Spleen (tissue), 11 donors: ENCODE measurements at regions not wholly inside any gene's neighbourhood (a gene's known extent, or its start where the extent isn't known, plus 50 kb on each side); places are given as distances from the start of the nearest gene placed in this dataset.

ENCODE experiments used
- DNase-seq: peaks from one replicate; pipeline ENCODE4 v3.0.0-alpha.2; 2020
- H3K27ac ChIP-seq, 8 donors: fragments of 200-600 bp; sonication (generic) in 7 of 8; 1 replicate in 4 of 8; 2 replicates in 4 of 8; pipeline versions ENCODE4 v1.5.0 to v1.8.0; 2016 to 2021; ENCODE audit warnings: inconsistent platforms in 4 of 8, mild to moderate bottlenecking in 4 of 8, moderate library complexity in 1 of 8
- H3K27me3 ChIP-seq, 7 donors: fragments of 200-600 bp; sonication (generic) in 6 of 7; replicated peaks in 1 of 7; 1 replicate in 4 of 7; 2 replicates in 3 of 7; pipeline versions ENCODE4 v1.5.0 to v1.8.0; 2016 to 2021; ENCODE audit warnings: inconsistent platforms in 3 of 7, mild to moderate bottlenecking in 1 of 7
- H3K36me3 ChIP-seq, 6 donors: fragments of 200-600 bp; sonication (generic) in 5 of 6; 1 replicate in 4 of 6; 2 replicates in 2 of 6; pipeline versions ENCODE4 v1.5.0 to v1.8.0; 2016 to 2021; ENCODE audit warnings: inconsistent platforms in 2 of 6
- H3K4me1 ChIP-seq, 6 donors: fragments of 200-600 bp; sonication (generic) in 5 of 6; 1 replicate in 3 of 6; 2 replicates in 3 of 6; pipeline versions ENCODE4 v1.5.0 to v1.8.0; 2016 to 2021; ENCODE audit warnings: inconsistent platforms in 3 of 6
- H3K4me3 ChIP-seq, 8 donors: fragments of 200-600 bp; sonication (generic) in 7 of 8; 1 replicate in 4 of 8; 2 replicates in 4 of 8; pipeline versions ENCODE4 v1.5.0 to v1.8.0; 2016 to 2021; ENCODE audit warnings: inconsistent platforms in 4 of 8, mild to moderate bottlenecking in 4 of 8, moderate library complexity in 2 of 8
- H3K9me3 ChIP-seq, 8 donors: fragments of 200-600 bp; sonication (generic) in 7 of 8; 1 replicate in 4 of 8; 2 replicates in 4 of 8; pipeline versions ENCODE4 v1.5.0 to v1.8.0; 2016 to 2021; ENCODE audit warnings: inconsistent platforms in 4 of 8
- POLR2A ChIP-seq, 3 donors: fragments of 450-650 bp; IDR thresholded peaks; one replicate each; pipeline ENCODE4 v1.5.1; 2017; ENCODE audit warnings: antibody characterized with exemption in 3 of 3, mild to moderate bottlenecking in 1 of 3
- POLR2AphosphoS5 ChIP-seq, 3 donors: sonication (generic); formaldehyde crosslinking; IDR thresholded peaks; one replicate each; pipeline ENCODE4 v1.5.1; 2017; ENCODE audit warnings: antibody characterized with exemption in 3 of 3
- WGBS, 5 donors: extraction: QIAGEN DNeasy Blood & Tissue Kit in 3 of 5; methylation state at CpG; one replicate each; pipeline versions ENCODE4 v1.1.5 to v1.1.7; 2013 to 2018; 5-methylcytosine and 5-hydroxymethylcytosine counted together
- intact Hi-C: fragments of 100-400 bp; cut with DNase I; formaldehyde crosslinking; loops from one replicate; pipeline ENCODE4 v1.15.0; 2023; ENCODE audit warnings: low total_unique reads
- TF ChIP-seq, protein P1 (sequence below), 11 experiments: fragments of 200-600 bp in 7 of 11; fragments of 450-650 bp in 4 of 11; sonication (generic) in 4 of 11; IDR thresholded peaks in 8 of 11; conservative IDR thresholded peaks in 3 of 11; 1 replicate in 7 of 11; 2 replicates in 4 of 11; pipeline versions ENCODE4 v1.4.0 to v1.8.0; 2016 to 2021; ENCODE audit warnings: antibody characterized with exemption in 11 of 11, inconsistent platforms in 4 of 11, mild to moderate bottlenecking in 1 of 11
- donor health status: healthy with polysubstance abuse.
- donor health status: DM: no; HTN: no; CAD: no; lungs with moderate emphysema.
- donor health status: DM: no; HTN: no; CAD: no.
- donor health status: Bipolar disorder and iron deficiency.
- donor health status: healthy.
- donor health status: DM: no; HTN: no; CAD: no.
- donor health status: DM: yes; HTN: yes; CAD: no.

DNA sequence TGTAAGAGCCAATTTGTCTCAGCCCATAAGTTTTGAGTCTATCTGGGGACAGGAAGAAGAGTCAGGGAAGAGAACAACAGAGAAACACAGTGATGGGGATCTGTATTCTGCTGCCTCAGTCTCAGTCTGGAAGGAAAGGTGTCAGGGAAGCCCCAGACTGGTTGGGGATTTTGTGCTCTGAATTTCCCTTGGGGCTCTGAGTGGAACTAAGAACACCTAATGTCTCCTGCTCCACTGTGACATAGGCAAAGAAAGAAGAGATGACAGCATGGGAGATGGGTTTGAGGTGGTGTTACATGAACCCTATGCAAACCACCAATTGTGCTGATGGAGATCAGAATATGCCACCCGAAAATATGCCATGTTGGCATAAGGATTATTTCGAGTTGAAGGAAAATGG lies 139.5 kb upstream of the MYLIP start:
- no peaks in the 10 kb centered on the region for H3K27me3 ChIP-seq
- 69 to 98% (median 87%) methylated on average over 2 of the region's 2 CpGs for WGBS, 5 donors

DNA sequence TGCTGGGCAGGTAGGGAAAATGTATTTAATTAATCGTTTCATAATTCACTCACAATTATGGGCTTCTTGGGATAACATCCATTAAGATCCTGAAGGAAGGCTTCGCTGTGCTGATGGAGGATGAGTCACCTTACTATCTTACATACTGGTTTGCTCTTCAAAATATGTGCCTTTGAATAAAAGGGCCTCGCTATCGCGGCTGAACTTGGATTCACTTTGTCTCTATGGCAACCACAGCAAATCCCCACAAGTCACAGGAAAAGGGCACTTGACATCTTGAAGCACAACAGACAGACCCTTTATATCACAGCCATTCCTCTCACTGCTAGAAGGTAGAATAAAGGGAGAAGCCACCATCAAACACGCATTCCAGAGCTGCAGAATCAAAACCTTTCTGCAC lies 141.3 kb upstream of the MYLIP start:
- no peaks in the 10 kb centered on the region for H3K36me3 ChIP-seq
- no peak for DNase-seq
- no peaks in the 10 kb centered on the region for H3K9me3 ChIP-seq
- H3K27me3 ChIP-seq, result no peaks in the 10 kb centered on the region
- intact Hi-C loops, result no loop called here
- 49 to 59% (median 53%) methylated on average over 6 of the region's 6 CpGs for WGBS, 5 donors
- peaks cover 0 to 8% (median 3%) of the 10 kb centered on the region in 6 donors for H3K4me1 ChIP-seq
- no peak overlapping the region for H3K4me3 ChIP-seq
- H3K27ac ChIP-seq, result no peak overlapping the region
- no peak for TF ChIP-seq POLR2A (IDR thresholded peaks at IDR 0.05)
- TF ChIP-seq, protein P1, sequence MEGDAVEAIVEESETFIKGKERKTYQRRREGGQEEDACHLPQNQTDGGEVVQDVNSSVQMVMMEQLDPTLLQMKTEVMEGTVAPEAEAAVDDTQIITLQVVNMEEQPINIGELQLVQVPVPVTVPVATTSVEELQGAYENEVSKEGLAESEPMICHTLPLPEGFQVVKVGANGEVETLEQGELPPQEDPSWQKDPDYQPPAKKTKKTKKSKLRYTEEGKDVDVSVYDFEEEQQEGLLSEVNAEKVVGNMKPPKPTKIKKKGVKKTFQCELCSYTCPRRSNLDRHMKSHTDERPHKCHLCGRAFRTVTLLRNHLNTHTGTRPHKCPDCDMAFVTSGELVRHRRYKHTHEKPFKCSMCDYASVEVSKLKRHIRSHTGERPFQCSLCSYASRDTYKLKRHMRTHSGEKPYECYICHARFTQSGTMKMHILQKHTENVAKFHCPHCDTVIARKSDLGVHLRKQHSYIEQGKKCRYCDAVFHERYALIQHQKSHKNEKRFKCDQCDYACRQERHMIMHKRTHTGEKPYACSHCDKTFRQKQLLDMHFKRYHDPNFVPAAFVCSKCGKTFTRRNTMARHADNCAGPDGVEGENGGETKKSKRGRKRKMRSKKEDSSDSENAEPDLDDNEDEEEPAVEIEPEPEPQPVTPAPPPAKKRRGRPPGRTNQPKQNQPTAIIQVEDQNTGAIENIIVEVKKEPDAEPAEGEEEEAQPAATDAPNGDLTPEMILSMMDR (IDR thresholded peaks at IDR 0.05 in 8 of 11, conservative IDR thresholded peaks at IDR 0.05 in 3 of 11), result no peak
- TF ChIP-seq POLR2AphosphoS5 (IDR thresholded peaks at IDR 0.05), result no peak

More for the DNA sequence above, 139.5 kb upstream of the MYLIP start:
- Histone ChIP-seq H3K4me3 (no peak overlapping the region), H3K9me3 (no peaks in the 10 kb centered on the region), H3K27ac (no peak overlapping the region), H3K36me3 (no peaks in the 10 kb centered on the region), H3K4me1 (peaks cover 0 to 16% (median 4%) of the 10 kb centered on the region in 6 donors)
- DNase-seq, result no peak
- TF ChIP-seq POLR2AphosphoS5 (IDR thresholded peaks at IDR 0.05) (no peak), POLR2A (IDR thresholded peaks at IDR 0.05) (no peak)
- TF ChIP-seq, protein P1 (IDR thresholded peaks at IDR 0.05 in 8 of 11, conservative IDR thresholded peaks at IDR 0.05 in 3 of 11), result no peak
- intact Hi-C loops, result no loop called here

DNA sequence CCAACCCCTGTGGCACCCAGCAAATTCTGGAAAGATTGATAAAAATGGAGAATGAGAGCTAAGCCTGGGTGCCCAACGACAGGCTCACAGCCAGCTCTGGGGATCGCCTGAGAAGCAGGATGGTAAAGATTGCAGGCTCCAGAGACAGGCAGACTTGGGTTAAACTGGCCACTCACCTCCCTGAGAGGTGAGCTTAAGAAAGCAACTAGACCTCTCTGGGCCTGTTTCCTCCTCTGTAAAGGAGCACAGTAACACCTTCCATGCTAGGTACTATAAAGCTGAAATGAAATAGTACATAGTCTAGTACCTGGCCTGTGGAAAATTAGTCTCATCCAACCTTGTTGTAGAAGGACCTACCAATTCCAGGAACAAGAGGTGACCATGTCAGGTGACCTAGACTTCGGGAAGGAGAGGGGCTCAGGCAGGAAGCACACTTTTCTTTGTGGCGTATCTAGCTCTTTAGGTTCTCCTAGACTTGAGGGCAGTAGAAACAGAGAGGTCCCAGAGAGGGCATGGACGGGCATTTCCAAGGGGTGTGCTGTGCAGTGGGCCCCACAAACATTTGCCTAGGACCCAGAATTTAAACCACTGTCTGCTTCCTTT lies 142.8 kb upstream of the MYLIP start:
- H3K27ac ChIP-seq, result no peak overlapping the region
- WGBS, 5 donors, result 65 to 76% (median 72%) methylated on average over 5 of the region's 5 CpGs

DNA sequence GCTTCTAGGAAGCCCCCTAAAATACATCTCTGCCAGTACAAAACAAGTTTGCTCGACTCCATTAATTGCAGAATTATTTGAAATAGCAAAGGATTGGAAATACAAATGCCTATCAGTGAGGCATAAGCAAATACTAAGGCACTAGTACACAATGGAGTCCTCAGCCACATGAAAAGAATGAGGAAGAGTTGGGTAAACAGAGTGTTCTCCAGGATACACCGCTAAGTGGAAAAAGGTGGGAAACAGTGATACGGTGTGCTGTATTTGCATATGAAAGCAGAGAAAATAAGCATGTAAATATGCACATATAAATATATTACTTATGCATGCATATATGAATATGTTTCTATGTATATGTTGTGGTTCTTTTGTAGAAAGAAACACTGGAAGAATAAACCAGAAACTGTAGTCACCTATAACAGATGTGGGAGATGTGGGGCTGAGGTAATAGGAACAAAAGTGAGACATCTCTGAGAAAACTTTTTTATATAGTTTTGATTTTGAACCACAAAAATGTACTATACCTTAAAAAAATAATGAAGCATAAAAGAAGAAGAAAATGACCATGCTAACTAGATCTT lies 143.4 kb upstream of the MYLIP start:
- no peak for DNase-seq
- intact Hi-C loops, result no loop called here
- 90 to 98% (median 94%) methylated on average over 3 of the region's 3 CpGs for WGBS, 5 donors
- Histone ChIP-seq H3K36me3 (no peaks in the 10 kb centered on the region), H3K9me3 (no peaks in the 10 kb centered on the region), H3K4me3 (no peak overlapping the region), H3K27ac (no peak overlapping the region), H3K4me1 (peaks cover 0 to 8% (median 3%) of the 10 kb centered on the region in 6 donors), H3K27me3 (no peaks in the 10 kb centered on the region)
- TF ChIP-seq, protein P1 (IDR thresholded peaks at IDR 0.05 in 8 of 11, conservative IDR thresholded peaks at IDR 0.05 in 3 of 11), result no peak
- TF ChIP-seq POLR2A (IDR thresholded peaks at IDR 0.05) (no peak), POLR2AphosphoS5 (IDR thresholded peaks at IDR 0.05) (no peak)

More for the DNA sequence above, 142.8 kb upstream of the MYLIP start:
- TF ChIP-seq POLR2AphosphoS5 (IDR thresholded peaks at IDR 0.05), result no peak
- TF ChIP-seq, protein P1 (IDR thresholded peaks at IDR 0.05 in 8 of 11, conservative IDR thresholded peaks at IDR 0.05 in 3 of 11), result no peak
- no peak for TF ChIP-seq POLR2A (IDR thresholded peaks at IDR 0.05)
- no peak for DNase-seq
- intact Hi-C loops, result no loop called here
- Histone ChIP-seq H3K27me3 (no peaks in the 10 kb centered on the region), H3K4me1 (peaks cover 0 to 8% (median 3%) of the 10 kb centered on the region in 6 donors), H3K36me3 (no peaks in the 10 kb centered on the region), H3K9me3 (no peaks in the 10 kb centered on the region), H3K4me3 (no peak overlapping the region)
